GM19324 (cell line): ENCODE measurements at regions not wholly inside any gene's neighbourhood (a gene's known extent, or its start where the extent isn't known, plus 50 kb on each side); places are given as distances from the start of the nearest gene placed in this dataset.
"Not testable (repeated sequence)": the region's sequence is repeated elsewhere in the genome, so short reads cannot be mapped to it uniquely, and the experiment has no call there.

ENCODE experiments used
- ATAC-seq: cut with Tn5 transposase; IDR thresholded peaks from one replicate; pipeline ENCODE4 v1.9.1; 2021; ENCODE audit warnings: mild to moderate bottlenecking, moderate library complexity; ENCODE audit not compliant: unreplicated experiment, low FRiP score

DNA sequence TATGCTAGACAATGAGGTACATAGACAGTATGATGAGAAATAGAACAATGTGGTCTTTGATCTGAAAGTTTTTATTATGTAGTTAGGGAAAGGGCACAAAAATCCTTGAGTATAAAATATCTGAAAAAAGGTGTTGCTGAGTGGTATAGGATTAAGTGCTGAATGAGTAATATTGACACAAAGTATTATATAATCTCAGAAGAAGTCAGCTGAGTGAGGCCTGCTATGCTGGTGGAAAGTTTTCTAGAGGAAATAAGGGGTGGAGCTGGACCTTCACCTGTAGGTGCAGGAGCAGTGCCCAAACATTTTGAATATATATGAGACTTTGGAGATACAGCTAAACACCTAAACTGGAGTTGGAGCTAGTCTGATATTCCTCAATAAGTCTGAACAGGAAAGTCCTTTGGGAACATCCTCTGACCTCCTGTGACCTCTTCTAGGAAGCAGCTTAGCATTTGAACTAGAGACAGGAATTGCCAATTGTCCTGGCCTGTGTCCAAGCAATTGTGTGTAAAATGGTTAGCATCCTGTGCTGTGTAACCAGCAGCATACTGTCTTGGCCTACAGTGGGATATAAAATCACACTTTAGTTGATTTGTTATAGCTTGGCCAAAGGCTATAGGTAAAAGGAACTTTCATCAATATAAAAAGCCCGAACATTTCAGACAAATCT, 285.3 kb downstream of the ANKRD50 start:
- ATAC-seq = no peak

DNA sequence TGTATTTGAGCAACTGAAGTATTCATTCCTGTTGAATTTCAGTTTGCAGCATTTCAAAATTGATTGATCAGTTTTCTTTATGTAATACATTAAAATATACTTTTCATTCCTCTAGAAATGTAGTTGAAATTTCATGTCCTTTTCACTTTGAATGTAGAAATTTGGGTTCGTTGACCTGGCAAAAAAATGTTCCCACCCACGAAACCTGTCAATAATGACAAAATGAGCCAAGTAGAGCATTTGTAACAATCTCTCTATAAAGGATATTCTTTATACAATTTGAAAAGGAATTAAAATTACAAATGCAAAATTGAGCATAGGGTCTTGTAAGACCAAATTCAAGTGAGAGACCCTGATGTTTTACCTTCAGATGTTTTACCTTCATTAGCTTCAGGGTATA, 283.9 kb downstream of the ANKRD50 start:
- ATAC-seq = no peak

- no peak for ATAC-seq
Observed at GRCh38 chr4:124429746-124430250, 282.7 kb downstream of the ANKRD50 start.

GRCh38 chr4:124431653-124432192, 280.8 kb downstream of the ANKRD50 start:
- ATAC-seq = no peak

- ATAC-seq = no peak
Observed at GRCh38 chr4:124432500-124432899, 280.0 kb downstream of the ANKRD50 start.

DNA sequence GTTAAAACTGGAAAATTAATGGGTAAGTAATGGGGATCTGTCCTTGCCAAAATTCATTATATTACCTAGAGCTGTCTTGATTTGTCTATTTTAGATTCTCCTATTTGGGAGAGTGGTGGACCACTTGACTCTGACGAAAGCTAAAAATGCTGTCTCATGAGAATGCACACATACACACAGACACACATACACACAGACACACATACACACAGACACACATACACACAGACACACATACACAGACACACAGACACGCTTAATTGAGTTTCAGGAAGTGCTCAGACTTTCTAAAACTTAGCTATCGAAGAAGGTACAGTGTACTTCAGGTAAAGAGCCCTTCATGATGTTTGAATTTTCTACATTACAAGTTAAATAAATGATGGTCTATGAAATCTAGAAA, 279.5 kb downstream of the ANKRD50 start:
- no peak for ATAC-seq

GRCh38 chr4:124433500-124433899, 279.0 kb downstream of the ANKRD50 start:
- ATAC-seq = no peak

DNA sequence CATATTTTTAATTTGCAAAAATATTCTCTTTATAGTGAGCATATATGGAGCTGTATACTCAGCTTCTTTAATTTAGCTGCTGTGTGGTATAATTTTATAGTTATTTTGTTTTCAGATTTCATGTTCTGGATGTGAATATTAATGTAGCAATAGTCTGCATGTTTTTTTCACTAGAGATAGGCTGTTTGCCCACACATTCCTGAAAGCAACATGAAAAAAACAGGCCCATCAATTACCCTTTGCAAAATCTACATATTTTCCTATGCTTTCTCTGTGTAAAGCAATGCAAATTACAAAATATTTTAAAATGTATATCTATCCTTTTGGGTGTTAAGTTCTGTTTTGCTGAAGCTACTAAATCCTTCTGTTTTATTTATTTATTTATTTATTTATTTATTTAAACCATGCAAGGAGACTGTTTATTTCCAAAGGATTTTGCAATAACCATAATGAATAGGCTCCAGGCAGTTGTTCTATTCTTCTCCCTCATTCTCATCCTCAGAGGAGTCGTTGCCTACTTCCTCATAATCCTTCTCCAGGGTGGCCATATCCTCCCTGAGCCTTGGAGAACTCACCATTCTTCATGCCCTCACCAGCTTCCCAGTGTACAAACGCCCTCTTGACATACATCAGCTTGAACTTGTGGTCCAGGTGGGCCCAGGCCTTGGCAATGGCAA, 277.1 kb downstream of the ANKRD50 start:
- ATAC-seq = no peak

GRCh38 chr4:124437853-124438495, 274.6 kb downstream of the ANKRD50 start:
- ATAC-seq = no peak

- ATAC-seq = no peak
Observed at GRCh38 chr4:124445071-124445470, 267.5 kb downstream of the ANKRD50 start.

DNA sequence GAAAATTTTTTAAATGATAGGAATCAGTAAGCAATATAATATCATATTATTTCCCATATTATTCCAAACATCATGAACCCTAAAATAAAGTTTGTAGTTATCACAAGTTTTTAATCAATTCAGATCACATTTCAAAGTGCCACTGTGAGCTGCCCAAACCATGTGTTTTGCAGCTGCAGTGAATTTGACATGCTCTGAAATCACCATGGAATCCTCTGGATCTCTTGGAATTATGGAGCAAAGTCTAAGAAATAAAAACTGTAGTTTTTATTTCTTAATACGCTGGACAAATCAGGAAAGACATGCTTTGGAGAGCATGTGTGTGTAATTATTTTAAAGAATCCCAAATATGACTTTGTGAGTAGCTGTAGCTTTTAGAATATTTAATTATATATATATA, 262.7 kb downstream of the ANKRD50 start:
- no peak for ATAC-seq

GRCh38 chr4:124450851-124451250, 261.7 kb downstream of the ANKRD50 start:
- no peak for ATAC-seq

DNA sequence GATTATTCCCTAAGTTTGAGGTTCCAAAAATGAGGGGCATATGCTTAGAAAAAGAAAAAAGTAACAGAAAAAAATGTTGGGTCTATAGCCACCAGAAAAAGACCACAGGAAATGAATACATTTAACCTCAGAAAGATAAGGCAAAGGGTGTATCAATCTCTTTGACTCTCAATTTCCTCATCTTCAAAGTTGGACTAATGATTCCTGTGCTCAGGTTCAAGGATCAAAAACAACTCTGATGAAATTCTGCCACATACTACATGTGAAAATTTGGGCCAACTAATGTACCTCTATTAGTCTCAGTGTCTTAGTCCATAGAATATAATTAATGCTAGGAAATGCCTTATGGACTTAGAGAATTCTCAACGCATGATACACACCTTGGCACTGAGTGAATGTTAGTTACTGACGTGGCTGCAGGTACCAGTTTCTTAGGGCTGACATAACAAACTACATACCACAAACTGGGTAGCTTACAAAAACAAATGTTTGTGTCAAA, 257.7 kb downstream of the ANKRD50 start:
- ATAC-seq = no peak

GRCh38 chr4:124455671-124456070, 256.9 kb downstream of the ANKRD50 start:
- ATAC-seq = no peak

DNA sequence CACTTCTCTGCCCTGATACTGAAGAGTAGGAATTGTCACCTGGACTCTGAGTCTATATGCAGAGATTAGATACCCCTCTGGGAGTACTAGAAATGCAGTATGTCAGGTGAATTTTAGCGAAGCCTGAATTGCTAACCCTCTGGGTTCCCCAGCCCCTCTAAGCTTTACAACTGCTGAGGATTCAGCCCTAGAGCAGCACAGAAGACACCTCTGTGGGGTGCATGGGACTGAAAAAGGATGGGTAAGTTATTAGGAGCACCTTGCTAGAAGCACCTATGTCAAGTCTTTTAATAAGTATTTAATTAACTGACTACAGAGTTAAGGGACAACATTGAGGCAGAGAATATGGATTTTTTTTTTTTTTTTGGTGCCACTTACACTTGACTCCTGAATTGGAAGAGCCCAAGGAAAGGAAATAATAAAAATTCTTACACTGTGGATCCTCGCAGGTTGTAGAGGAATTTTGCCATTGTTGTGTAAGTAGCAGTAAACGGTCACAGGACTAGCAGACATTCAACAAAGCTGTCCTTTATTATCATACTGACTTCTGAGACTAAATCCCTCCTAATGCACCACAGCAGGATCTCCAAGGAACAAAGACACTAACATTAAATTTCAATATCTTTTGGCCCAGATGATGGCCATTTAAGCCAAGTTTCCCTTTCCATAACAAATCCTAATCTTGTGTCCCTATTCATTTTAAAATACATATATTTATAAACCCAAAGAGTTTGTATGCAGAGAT, 253.2 kb downstream of the ANKRD50 start:
- ATAC-seq = no peak

GRCh38 chr4:124459941-124460310, 252.6 kb downstream of the ANKRD50 start:
- no peak for ATAC-seq

DNA sequence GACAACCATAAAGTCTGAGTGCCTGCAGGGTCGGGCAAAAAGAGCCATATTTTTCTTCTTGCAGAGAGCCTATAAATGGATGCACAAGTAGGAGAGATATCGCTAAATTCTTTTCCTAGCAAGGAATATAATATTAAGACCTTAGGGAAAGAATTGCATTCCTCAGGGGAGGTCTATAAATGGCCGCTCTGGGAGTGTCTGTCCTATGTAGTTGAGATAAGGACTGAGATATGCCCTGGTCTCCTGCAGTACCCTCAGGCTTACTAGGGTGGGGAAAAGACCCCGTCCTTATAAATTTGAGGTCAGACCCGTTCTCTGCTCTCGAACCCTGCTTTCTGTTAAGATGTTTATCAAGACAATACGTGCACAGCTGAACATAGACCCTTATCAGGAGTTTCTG, 250.9 kb downstream of the ANKRD50 start:
- not testable (repeated sequence) for ATAC-seq

DNA sequence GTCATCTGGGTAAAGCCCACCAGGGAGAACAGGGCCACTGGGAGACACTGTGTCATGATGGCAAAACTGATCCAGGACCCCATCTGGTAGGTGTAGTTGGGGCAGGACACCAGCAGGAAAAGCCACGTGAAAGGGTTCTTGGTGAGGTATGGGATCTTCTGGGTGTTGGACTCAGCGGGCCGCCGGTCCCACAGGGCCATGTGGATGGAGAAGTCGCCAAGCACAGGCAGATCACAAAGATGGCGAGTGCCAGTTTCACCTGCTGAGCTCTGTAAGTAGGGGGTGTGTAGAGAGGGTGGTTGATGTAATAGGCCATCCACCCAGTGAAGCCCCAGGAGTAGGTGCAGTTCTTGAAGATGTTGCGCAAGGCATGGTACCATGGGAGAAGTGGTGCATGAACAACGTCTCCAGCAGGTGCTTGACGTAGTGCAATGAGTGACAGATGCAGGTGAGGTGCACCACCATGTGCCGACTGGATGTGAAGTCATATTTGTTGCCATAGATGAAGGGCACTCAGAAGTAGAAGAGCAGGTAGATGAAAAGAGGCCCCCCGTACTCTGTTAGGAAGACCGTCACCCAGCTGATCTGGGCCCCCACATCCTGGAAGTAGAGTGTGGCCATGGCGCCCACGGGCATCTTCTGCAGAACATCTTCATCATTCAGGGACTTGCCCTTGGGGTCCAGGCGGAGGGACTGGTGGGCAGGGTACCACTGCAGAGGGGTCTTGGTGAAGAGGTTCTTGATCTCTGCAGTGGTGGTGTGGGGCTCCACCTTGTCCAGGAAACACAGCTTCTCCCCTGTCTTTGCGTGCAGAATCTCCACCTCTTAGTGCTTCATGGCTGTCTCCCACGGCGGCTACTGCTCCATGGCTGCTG, 249.3 kb downstream of the ANKRD50 start:
- ATAC-seq = no peak

- ATAC-seq = no peak
Observed at GRCh38 chr4:124464836-124465235, 247.7 kb downstream of the ANKRD50 start.

GRCh38 chr4:124468360-124468759, 244.2 kb downstream of the ANKRD50 start:
- no peak for ATAC-seq
